ENCODE measurements at regions not wholly inside any gene's neighbourhood (a gene's known extent, or its start where the extent isn't known, plus 50 kb on each side); places are given as distances from the start of the nearest gene placed in this dataset.
"Not testable (repeated sequence)": the region's sequence is repeated elsewhere in the genome, so short reads cannot be mapped to it uniquely, and the experiment has no call there.

DNA sequence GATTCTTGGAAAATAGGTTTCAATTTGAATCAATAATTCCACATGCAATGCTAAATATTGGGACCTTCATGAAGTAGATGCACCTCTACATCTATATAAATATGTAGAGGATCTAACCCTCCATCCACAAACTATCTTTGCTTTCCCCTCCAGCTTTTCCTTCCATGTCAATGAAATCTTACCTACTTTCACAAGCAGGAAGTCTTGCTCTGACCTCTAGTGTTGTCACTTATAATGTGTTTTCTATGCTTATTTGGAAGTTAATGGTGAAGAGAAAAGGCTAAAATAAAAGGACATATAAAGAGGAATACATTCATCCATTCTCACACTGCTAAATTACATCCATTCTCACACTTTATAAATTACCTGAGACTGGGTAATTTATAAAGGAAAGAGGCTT is 472.7 kb upstream of the DIAPH2 start:
- no peak for DNase-seq (ENCODE audit: low read depth)
- TF ChIP-seq MYC (IDR thresholded peaks at IDR 0.05; ENCODE audit: low read depth, low read length) (no peak), POLR2A (IDR thresholded peaks at IDR 0.05; ENCODE audit: extremely low read depth, insufficient read length) (no peak)
- TF ChIP-seq, protein P1, sequence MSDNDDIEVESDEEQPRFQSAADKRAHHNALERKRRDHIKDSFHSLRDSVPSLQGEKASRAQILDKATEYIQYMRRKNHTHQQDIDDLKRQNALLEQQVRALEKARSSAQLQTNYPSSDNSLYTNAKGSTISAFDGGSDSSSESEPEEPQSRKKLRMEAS (IDR thresholded peaks at IDR 0.05; ENCODE audit: low read depth, low read length): no peak
- TF ChIP-seq, protein P2, sequence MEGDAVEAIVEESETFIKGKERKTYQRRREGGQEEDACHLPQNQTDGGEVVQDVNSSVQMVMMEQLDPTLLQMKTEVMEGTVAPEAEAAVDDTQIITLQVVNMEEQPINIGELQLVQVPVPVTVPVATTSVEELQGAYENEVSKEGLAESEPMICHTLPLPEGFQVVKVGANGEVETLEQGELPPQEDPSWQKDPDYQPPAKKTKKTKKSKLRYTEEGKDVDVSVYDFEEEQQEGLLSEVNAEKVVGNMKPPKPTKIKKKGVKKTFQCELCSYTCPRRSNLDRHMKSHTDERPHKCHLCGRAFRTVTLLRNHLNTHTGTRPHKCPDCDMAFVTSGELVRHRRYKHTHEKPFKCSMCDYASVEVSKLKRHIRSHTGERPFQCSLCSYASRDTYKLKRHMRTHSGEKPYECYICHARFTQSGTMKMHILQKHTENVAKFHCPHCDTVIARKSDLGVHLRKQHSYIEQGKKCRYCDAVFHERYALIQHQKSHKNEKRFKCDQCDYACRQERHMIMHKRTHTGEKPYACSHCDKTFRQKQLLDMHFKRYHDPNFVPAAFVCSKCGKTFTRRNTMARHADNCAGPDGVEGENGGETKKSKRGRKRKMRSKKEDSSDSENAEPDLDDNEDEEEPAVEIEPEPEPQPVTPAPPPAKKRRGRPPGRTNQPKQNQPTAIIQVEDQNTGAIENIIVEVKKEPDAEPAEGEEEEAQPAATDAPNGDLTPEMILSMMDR (IDR thresholded peaks at IDR 0.05; ENCODE audit: low read depth, low read length): no peak
- no peak overlapping the region for H3K4me3 ChIP-seq (ENCODE audit: low read depth, low read length)

DNA sequence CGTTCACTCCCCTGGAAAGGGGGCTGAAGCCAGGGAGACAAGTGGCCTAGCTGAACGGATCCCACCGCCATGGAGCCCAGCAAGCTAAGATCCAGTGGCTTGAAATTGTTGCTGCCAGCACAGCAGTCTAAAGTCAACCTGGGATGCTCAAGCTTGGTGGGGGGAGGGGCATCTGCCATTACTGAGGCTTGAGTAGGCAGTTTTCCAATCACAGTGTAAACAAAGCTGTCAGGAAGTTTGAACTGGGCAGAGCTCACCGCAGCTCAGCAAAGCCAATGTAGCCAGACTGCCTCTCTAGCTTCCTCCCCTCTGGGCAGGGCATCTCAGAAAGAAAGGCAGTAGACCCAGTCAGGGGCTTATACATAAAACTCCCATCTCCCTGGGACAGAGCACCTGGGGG is 470.0 kb upstream of the DIAPH2 start:
- H3K4me3 ChIP-seq (ENCODE audit: low read depth, low read length); DNase-seq (ENCODE audit: low read depth): not testable (repeated sequence)

DNA sequence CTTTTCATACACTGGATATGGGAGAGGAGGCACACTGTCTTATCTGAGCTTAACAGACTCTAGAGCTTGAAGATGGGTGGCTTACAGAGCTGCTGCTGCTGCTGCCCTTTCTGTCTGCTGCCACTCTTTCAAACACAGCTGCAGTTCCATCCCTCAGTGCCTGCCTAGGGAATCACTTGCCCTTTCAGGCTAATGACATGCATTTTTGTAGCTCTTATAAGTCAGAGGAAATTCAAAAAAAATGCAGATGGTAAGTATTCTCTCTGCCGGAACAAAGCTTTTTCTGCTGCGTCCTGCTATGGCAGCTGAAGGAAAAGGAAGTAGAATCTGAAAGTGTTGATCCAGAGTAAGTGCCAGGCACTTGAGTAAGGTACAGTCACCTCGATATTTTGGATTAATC is 460.4 kb upstream of the DIAPH2 start:
- no peak for DNase-seq (ENCODE audit: low read depth)
- TF ChIP-seq MYC (IDR thresholded peaks at IDR 0.05; ENCODE audit: low read depth, low read length) (no peak), POLR2A (IDR thresholded peaks at IDR 0.05; ENCODE audit: extremely low read depth, insufficient read length) (no peak)
- TF ChIP-seq, protein P2 (IDR thresholded peaks at IDR 0.05; ENCODE audit: low read depth, low read length): no peak
- TF ChIP-seq, protein P1 (IDR thresholded peaks at IDR 0.05; ENCODE audit: low read depth, low read length): no peak
- no peak overlapping the region for H3K4me3 ChIP-seq (ENCODE audit: low read depth, low read length)

DNA sequence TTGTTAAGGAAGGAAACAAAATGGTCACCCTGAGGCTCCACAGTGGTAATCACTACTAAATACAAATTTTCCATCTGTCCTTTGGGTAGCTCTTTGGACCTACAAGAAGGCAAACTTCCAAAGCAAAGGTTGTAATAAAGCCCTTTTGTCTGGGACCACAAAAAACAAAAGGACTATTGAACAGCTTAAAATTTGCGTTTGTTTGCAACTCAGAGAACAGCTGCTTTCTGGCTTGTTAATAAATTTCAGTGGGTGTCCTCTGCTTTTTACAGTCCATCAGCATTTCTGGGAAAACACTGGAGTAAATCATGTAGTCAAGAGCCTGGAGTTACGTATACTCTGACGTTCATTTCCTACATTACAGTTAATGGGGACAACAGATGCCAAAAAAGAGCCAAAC is 439.7 kb upstream of the DIAPH2 start:
- TF ChIP-seq POLR2A (IDR thresholded peaks at IDR 0.05; ENCODE audit: extremely low read depth, insufficient read length) (no peak), MYC (IDR thresholded peaks at IDR 0.05; ENCODE audit: low read depth, low read length) (no peak)
- TF ChIP-seq, protein P1 (IDR thresholded peaks at IDR 0.05; ENCODE audit: low read depth, low read length): no peak
- TF ChIP-seq, protein P2 (IDR thresholded peaks at IDR 0.05; ENCODE audit: low read depth, low read length): no peak
- no peak for DNase-seq (ENCODE audit: low read depth)
- no peak overlapping the region for H3K4me3 ChIP-seq (ENCODE audit: low read depth, low read length)

DNA sequence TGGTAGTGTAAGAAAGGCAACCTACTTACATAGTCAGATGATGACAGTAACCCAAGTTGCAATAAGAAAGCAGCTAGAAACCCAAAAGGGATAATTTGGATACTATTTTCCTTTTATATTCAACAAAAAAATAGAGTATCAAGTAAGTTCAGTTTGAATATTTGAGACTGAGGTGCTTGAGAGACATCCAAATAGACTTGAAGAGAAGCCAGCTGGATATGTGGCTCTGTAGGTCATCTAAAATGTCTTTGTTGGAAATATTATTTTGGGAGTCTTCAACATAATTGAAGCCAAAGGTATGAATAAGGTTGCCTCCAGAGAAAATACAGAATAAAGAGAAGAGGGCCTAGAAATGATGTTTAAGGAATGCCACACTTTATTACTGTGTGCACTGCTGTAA is 438.2 kb upstream of the DIAPH2 start:
- H3K4me3 ChIP-seq (ENCODE audit: low read depth, low read length): no peak overlapping the region
- no peak for DNase-seq (ENCODE audit: low read depth)
- TF ChIP-seq, protein P2 (IDR thresholded peaks at IDR 0.05; ENCODE audit: low read depth, low read length): no peak
- TF ChIP-seq MYC (IDR thresholded peaks at IDR 0.05; ENCODE audit: low read depth, low read length): no peak
- TF ChIP-seq, protein P1 (IDR thresholded peaks at IDR 0.05; ENCODE audit: low read depth, low read length): no peak

Data from NB4 (cell line).